ENCODE measurements at regions not wholly inside any gene's neighbourhood (a gene's known extent, or its start where the extent isn't known, plus 50 kb on each side); places are given as distances from the start of the nearest gene placed in this dataset.

DNA sequence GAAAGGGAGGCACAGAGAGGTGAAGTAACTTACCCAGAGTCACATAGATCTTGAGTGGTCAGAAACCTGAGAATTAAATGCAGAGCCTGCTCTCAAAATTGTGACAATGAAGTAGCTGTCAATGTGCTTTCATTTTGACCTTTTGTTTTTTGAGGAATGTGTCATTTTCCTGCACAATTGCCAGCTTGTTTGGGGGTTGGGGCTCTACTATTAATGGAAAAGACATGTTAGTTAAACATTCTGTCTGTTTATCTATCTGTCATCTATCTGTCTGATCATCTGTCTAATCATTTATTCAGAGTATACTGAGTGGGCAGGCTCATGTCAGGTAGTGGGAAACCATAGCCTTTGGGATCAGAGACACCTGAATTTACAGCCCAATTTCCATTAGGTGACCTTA lies 428.4 kb downstream of the TSN start:
- no peak for DNase-seq

DNA sequence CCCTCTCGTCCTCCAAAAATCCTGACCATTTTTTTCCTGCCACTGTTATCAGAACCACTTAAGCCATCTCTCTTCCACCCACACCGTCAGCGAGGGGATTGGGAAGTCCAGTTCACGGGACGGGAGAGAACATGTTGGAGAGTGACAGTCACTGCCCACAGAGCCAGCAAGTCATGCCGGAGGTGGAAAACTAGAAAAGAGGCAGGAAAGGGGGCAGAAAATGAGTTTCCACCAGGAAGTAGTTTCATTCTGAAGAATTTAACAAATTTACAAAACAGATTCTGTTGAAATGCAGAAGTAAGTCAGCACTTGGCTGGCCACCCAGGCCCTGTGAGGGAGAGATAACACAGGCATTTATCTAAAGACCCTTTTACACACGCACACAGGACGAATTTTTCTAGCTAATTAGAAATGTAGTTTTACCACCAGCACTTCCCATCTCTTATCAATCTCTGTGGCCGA lies 431.3 kb downstream of the TSN start:
- no peak for DNase-seq

DNA sequence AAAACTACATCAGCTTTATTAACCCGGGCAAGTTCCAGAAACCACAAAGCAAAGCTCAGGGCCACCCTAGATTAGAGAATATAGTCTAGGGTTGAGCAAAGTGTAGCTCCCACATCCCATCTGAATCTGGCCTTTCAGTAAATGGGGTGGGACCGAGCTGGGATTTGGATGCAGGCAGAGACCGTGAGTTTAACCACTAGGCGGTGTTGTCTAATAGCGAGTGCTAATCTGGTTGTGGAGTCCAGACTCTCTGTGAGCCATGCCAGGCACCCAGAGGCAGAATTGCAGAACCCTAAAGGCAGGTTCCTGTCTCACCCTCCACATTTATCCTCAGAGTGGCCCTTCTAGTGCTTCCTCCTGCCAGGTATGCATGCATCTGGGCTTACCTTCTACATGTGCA lies 435.9 kb downstream of the TSN start:
- DNase-seq = no peak

DNA sequence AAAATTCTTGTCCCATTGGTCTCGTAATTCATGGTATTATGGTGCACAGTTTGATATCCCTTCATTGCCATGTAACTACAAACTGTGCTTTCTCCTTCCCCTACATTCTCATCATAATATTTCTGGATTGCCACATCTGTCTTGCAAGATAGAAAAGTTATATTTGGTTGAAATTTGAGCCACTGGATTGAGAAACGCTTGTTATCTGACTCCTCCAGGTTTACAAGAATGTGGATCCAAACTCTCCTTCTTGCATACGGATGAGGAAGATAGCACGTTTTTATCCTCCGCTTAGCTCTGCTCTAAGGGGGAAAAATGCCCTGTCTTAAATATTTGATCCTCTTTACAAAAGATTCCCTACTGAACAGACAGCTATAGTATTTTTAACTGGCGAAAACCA lies 438.2 kb downstream of the TSN start:
- DNase-seq = no peak

DNA sequence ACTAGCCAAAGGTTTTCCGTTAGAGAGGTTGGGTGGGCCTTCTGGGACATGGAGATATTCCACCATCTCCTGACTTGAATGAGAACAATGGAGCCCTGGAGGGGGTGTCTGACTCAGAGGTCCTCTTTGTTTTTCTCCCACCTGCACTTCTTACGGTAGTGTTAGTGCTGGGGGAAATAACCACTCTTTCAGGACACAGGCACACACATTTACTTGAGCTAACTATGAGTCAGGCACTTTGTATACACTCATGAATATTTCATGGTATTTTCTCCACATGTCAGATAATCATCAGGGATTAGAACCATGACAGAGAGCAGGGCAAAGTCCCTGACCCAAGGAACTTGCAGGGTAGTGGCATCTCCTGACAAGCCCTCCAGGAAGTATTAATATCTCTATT lies 439.1 kb downstream of the TSN start:
- DNase-seq = no peak

DNA sequence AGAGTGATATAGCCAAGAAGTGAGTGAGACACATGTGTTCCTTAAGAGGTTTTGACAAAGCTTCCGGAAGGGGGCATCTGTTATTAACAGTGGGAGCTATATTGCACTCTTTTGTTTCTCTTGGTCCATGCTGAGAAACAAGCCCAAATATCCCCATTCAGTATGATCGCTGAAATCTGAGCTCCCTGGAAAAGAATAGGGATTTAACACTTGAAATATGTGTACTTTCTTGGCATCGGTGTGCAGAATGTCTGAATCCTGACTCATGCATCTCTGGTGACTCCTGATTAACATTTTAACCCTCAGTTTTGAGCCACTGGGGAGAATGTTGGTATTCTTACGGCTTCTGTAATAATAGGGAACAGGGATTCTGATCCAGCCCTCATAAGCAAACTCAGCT lies 448.1 kb downstream of the TSN start:
- no peak for DNase-seq

DNA sequence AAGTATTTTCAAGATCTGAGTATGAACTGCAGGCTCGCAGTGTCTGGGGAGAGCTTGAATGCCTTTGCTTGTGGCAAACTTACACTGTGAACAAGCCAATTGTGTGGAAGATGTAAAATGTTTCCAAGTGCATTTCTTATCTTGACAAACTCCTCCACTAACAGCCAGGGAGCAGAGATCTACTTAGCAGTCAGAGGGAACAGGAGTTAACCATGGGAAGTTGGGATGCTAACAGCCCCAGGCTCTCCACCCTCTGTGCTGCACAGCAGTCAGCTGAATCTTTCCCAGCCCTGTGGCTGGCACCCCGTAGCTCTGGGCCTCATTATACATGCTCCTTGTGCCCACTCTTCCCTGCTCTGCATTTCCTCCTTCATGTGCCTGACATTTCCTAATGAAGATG lies 450.2 kb downstream of the TSN start:
- no peak for DNase-seq

DNA sequence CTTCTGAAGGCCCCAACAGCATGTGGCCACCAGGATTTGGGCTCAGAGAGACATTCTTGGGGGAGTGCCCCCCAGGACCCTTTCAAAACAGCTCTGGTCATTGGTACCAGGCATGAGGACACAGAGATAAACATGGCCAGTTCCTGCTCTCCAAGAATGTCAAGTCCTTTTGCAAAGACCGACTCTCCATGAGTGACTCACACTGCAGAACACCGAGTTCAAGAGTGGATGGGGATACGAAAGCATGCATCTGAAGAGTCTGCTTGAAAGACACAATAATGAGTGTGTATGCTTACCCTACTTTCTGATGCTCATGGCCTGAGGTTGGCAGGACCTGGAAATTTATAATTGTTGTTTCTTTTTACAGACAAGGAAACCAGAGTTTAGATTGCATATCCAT lies 450.6 kb downstream of the TSN start:
- DNase-seq = no peak

DNA sequence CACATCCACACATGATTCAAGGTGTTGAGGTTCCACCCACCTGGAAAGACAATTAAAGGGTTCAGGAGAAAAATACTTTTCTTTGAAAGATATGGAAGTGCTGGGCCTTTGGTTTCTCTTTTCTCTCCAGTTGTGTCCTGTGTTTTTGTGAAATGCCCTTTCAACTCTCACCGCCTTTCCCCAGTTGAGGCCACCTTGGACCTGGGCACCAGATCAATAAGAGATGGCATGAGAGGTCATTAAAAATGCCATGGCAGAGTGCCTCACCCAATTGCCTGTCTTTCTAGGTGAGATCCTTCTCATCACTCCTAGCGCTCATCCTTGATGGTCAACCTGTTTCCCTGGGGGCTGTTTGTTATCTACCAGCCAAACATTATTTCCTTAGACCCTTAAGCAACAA lies 453.9 kb downstream of the TSN start:
- no peak for DNase-seq

DNA sequence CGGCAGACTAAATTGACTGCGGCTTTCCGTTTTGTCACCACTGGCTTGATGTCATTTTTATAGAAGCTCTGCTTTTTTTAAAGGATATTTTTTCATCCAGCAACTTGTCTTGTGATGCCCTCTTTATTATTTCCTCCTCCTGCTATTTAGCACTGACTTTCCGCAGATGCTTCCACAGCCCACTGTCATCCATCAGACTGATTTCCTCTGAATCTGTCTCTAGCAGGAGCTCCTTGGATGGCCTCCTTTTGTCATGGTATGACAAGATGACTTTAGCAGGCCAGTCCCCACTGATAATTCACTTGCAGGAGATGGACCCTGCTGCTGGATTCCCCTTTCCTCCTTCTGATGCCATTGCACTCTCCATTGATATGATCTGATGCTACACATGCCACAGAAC lies 454.6 kb downstream of the TSN start:
- no peak for DNase-seq

DNA sequence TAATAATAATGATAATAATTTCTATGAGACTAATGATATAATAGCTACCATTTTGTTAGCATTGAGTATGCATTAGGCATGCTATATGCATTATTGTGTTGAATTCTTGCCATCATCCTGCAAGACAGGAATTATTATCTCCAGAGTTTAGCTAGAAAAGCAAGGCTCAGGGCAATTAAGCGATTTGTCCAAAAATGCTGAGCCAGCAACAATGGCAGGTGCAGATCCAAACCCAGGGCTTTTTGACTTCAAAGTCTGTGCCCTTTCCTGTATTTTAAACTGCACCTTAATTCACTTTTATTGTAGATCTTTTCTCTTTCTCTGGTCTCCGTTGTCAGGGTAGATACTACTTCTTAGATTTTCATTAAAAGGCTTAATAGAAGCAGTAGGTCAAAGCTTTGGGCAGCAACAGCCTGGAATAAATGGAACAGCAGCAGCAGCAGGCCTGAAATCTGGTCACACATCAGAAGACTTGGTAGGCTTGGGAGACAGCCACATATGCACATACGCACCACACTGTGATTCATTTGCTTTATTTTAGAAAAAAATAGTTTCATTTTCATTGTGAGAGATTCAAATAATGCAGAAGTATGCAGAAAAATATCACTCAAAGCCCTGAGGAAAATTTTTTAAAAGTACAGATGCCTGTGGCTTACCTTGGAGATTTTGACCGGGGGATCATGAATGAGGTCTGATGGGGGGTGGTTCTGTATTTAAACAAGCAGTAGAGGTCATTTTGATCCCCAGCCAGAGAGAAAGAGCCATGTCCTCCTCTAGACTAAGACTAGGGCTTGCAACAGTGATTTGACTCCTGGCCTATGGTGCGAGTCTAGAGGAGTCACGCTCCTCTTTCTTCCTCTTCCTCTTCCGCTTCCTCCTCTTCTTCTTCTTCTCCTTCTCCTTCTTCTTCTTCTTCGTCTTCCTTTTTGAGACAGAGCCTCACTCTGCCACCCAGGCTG lies 455.7 kb downstream of the TSN start:
- no peak for DNase-seq

DNA sequence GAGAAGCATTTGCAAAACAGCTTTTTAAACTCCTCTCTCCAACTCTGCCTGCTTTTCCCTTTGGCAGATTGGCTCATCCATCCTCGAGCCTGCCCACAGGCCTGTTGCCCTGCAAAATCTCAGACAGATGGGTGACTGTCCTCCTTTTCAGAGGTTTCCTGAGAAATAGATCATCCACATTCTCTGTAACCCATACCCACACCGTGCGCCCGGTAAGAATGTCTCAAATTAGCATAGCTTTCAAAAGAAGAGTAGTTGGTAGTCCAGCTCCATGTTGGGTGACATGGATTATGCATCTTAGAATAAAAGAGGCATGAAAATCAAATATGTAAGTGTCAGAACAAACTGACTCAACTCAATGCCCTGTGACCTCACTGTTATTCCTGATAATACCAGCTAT lies 457.9 kb downstream of the TSN start:
- no peak for DNase-seq

DNA sequence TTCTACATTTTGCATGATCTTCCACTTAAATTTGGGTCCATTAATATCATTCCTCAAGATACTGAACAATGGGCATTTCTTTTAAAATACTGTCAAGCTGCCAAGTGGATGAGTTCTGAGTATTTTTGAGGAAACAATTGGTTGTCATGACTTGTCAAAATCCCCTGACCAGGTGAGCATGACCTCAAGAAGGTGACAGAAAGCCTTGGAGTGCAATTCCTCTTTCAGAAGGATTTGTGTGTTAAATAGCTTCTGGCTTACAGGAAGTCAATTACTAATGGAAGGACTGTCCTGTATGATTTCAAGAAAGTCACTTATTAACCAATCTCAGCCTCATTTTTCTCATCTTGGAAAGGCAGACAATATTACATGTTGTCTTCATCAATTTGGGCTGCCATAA lies 460.6 kb downstream of the TSN start:
- DNase-seq = no peak

DNA sequence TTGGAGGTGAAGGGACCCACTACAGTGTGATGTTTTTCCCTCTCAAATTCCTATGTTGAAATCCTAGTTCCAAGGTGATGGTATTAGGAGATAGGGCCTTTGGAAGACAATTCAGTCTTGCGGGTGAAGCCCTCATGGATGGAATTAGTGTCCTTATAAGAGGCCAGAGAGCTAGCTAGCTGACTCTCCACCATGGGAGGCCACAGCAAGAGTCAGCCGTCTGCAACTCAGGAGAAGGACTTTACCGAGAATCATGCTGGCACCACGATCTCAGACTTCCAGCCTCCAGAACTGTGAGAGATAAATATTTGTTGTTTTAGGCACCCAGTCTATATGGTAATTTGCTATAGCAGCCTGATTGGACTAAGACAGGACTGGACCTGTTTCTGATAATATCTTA lies 461.4 kb downstream of the TSN start:
- no peak for DNase-seq

DNA sequence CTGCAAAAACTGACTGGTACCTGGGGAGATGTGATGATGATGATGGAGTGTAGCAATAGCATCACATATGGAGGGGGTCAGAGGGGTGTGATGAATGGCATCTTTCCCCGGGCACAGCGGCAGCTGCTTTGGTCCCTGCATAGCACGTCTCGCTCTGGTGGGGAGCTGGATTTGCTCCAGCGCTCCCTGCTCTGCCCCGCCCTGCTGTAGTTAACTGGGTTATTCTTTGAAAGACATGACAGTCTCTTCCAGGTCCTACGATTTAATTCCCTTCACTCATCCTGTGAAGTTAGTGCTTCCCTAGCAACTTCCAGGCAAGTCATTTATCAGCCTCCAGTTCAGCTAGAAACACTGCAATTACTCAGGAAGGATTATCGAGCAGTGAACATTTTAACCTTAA lies 463.1 kb downstream of the TSN start:
- no peak for DNase-seq

DNA sequence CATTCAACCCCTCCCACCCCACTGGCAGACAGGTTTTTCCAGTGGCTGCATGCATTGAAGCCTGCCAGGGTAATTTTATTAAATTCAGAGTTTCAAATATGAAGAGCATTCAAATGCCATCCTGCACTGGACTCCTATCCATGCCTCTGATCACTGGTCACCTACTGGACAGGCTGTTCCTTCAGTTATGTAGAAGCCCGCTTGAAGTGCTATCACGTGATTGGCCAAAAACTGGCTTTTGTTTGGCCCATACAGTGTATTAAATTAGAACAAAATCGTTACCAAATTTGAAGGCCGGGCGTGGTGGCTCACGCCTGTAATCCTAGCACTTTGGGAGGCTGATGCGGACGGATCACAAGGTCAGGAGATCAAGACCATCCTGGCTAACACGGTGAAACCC lies 464.1 kb downstream of the TSN start:
- DNase-seq = no peak

DNA sequence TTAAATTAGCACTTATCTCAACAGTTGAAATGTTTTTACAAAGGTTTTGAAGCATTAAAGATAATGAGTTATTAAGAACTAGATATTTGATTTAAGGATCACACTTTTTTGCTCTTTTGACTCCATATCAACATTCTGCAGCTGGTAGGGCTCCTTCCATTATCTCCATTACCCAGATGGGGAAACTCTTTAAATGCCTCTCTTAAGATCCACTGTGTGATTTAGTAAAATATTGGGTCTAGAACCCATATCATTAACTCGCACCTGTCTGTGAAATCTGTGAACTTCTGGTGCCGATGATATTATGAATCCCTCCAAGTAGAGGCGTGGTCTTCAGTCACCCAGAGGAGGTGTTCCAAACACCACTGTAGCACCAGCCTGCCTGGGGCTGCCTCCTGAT lies 466.2 kb downstream of the TSN start:
- DNase-seq = no peak

DNA sequence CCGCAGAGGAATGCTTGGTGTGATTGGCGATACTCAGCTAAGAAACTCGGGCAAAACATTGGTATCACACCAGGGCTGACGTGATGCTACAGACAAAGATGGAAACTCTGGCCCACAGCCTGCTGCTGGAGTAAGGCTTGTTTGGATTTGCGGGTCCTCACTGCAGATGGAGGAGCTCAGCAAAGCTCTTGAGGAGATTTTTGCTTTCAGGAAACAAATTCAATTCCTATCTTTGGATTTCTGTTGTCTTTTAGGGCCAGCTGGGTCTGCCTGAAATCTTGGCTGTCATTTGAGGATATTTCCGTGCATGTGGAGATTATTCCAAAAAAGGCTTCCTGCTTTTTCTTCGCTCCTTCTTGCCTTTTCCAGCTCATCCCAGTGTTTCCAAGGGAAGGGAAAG lies 475.8 kb downstream of the TSN start:
- no peak for DNase-seq

DNA sequence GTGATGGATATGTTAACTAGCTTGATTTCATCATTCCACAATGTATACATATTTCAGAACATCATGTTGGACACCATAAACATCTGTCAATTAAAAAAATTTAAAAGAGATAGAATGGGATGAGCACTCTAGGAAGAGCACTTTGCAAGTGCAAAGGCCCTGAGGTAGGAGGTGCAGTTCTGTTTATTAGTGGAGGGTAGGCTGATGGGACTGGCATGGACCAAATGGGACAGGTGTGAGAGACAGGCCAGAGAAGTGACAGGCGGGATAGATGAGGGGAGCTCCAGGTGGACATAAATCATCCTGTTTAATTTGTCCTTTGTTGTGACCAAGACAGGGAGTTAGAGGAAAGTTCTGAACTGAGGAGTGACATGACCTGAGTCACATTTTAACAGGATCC lies 477.9 kb downstream of the TSN start:
- no peak for DNase-seq

DNA sequence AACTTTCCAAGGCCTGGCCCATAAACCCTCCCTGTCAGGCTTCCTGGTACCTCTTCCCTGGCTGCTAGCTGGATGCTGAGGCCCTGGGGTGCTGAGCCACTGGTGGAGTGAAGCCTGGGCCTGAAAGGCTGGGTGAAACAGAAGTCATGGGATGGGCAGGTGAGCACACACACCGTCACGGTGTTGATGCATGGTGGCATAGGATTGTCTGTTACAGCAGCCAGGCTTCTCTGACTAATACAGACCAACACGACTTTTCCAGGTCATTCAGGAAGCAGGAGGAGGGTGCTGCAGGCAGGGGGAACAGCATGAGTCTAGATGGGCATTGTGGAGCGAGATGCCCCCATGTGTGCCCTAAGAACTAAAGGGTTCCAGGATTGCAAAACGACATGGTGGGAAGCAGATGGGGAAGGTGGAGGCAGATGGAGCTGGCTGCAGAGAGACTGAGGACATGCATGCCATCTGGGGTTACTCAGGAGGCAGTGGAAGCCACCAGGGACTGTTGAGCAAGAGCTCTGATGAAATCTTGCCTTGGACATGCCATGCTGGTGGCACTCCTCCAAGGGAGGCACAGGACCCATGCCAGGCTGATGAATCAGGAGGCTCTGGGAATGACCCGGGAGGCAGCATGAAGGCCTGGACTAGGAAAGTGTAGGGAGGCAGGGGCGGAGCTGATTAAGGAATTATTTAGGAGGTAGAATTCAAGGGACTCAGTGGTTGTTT lies 480.9 kb downstream of the TSN start:
- no peak for DNase-seq

DNA sequence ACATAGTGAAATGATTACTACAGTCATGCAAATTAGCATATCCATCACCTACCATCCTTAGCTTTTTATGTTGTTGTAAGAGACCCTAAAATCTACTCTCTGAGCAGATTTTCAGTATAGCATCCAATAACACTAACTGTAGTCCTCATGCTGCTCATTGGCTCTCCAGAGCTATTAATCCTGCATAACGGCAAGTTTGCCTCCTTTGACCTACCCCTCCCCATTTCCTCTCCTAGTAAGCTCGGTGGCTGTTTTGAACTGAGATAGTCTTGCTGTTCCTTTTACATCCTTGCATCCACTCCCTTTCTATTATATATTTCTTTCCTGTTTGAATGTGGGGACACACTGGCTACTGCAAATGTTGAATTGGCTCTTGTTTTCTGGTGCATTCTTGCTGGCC lies 481.5 kb downstream of the TSN start:
- DNase-seq = no peak

DNA sequence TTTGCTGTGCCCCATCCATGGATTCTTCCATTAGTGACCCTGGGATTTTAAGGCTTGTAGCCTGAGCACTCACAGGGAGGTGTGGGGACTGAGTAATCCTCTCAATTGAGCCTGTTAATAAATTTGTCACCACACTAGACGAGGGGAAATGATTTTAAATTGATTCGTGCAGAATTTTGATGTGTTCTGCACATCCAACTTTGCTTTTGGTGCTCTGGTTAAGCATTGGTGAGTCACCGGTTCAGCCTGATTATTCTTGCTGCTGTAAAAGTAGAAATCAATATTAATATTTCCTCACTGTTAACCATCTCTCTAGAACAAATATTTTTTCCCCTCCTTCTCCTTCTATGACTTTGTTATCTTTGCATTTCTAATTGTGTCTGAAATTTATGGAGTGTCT lies 482.0 kb downstream of the TSN start:
- no peak for DNase-seq

DNA sequence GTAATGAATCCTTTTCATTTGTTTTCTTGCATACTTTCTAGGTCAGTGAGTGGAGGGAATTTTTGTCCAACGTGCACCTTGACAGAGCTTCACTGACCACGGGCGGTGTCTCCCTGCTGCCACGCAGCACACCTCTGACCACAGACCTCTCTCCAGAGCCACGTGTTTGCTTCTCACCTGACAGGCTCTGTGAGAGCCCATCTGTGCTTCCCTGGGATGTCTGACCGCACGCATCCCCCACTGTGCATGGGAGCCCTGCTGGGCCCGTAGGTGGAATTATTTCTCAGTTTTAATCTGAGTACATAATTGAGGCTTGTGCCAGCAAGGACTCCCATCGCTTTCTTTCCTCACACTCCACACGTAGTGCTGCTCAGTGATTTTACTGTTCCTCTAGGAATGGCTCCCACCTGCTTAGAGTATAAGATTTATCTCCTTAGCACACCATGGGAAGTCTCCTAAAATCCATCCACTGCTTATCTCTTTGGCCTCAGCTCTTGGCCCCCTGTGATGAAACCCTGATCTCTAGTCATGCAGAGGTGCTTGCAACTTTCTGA lies 482.6 kb downstream of the TSN start:
- DNase-seq = no peak

DNA sequence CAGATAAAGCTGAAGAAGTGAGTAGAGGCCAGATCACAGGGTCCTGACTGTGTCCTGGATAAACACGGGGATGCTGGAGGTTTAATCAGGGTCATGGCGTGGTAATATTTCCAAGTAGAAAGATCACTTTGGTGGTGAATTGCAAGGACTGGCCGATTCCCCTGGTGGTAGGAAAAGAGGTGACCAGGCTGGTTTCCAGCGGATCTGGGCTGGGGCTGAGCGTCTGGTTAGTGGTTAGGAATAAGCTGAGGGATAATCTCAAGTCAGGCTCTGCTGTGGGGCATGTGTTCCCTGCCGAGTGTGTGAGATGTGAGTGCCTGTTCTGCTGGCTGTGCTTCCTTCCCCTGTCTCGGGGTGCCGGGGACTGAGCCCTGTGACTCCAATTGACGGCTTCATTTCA lies 484.0 kb downstream of the TSN start:
- no peak for DNase-seq

Data from CD4-positive, alpha-beta T cell treated with Interleukin-6 for 4 hours (primary cell).